HUDEP-2 (cell line): ENCODE measurements at regions not wholly inside any gene's neighbourhood (a gene's known extent, or its start where the extent isn't known, plus 50 kb on each side); places are given as distances from the start of the nearest gene placed in this dataset.

Experiments used
- DNase-seq, 76 experiments: peaks; one replicate each; lab custom pipeline; 2025; ENCODE audit not compliant: unreplicated experiment in 76 of 76; lab: John Stamatoyannopoulos, UW

DNA sequence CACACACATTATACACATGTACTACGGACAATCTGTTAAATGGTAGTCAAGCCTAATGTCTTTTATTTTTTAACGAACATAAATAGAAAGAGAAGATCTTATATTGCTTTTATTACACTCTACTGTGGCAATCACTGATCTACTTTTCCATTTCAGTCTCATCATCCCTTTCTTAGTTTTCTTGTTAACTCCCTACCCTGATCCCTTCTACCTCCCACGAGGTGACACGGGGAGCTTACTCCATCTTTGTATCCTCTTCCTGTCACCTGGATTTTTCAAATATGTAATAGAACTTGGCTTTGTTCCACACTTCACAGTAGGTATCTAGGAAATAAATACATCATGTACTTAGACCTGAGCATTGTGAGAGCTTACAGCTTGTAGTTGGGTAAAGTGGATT is 211.0 kb downstream of the PIK3R1 start:
- DNase-seq, result no peak

DNA sequence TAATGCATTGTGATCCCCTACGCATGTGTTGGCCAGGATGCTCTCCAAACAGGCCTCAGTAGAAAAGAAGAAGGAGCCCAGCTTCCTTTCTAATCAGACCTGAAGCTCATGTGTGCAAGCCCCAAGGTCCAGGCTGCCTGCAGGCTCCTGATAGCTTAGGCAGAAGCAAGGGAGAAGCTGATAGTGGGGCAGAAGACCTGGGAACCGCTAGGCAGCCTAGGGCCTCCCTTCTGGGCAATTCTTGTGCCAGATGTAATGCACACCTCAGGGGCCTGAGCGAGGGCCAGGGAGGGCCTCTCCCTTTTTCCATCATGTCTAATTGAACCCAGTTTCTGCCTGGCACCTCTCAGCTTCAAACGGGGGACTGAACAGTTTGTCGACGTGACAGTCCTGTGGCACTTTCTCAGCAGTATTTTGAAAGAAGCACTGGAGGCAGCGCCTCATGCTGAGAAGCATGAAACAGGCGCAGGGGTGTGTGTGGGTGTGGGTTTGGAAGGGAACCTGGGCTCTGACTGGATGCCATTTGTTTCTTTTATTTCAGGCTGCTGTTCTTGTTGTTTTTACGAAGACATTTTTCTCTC is 212.8 kb downstream of the PIK3R1 start:
- peak in 75 of 76 experiments; percentile 7 to 91 (median 75) for DNase-seq

DNA sequence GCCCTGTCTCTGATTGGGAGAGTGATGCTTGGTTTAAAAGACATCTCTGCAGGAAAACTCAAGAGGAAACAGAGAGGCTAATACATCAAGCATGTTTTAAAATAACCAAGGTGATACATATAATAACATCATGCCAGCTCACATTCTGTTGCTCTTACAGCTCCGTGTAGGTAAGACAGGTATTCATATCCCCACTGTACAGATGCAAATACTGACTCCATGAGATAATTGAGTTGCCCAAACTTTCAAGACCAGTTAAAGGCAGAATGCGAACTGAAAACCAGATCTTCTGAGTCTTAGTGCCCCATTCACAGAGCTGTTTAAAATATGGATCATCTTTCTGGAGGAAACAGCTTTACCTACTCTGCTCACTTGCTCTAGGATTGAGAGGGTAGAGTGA is 214.0 kb downstream of the PIK3R1 start:
- DNase-seq, result no peak

DNA sequence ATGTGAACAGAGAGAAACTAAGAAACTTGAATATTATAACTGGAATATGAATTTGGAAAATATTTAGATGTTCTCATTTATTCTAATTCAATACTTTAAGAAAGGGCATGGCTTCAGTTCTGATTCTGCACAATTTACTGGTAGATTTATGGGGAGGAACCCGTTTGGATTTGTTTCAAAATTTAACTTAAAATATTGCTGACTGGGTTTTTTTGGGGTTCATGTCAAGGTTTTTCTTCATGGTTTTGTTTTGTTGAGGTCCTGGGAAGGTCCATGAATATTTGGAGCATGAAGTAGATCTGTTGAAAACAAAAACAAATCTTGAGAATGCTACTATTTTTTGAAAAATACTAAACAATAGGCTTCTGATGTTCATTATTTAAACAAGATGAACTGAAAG is 214.7 kb downstream of the PIK3R1 start:
- no peak for DNase-seq

DNA sequence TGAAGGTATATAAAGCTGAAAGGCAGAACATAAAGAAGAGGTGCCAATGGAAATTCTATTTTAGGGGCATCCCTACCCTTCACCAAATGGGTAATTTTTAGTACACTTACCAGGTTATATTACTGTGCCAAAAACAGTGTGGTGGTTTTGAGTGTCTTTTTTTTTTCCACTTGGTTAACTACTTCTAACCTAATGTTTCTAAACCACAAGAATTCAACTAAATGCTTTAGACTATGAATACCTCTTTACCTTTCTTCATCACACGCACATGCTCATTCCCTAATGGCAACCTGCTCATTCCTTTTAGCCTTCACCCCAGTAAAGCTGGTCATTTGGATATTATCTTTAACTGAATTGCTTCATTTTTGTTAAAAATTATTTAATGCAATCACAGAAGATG is 215.6 kb downstream of the PIK3R1 start:
- DNase-seq, result no peak

DNA sequence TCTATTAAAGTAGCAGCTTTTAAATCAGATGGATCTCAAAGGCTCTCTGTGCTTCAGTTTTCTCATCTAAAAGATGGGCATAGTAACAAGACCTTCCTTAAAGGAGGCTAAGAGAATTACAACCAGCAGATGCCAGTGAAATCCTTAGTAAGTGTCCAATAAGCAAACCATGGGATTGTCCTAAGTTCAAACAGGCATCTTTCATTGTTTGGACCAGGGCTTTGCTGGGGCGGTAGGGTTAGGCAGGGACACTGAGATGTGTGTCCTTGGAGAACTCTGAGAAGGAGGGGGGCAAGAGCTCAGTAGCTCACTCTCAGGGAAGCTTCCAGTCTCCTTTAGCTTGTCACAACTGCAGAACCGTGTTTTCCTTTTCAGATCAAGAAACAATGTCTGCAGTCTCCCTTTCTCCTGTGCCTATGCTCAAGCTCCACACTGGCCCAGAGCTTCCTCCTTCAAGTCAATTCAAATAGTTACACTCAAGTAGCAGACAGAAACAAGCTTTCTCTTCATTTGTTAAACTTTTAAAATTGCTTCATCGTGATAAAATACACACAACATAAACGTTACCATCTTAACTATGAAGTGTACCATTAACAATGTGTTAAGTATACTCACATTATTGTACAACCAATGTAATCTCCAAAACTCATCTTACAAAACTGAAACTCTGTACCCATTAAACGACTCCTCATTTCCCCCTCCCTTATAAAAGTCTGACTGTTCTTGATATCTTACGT is 216.2 kb downstream of the PIK3R1 start:
- DNase-seq, result no peak

DNA sequence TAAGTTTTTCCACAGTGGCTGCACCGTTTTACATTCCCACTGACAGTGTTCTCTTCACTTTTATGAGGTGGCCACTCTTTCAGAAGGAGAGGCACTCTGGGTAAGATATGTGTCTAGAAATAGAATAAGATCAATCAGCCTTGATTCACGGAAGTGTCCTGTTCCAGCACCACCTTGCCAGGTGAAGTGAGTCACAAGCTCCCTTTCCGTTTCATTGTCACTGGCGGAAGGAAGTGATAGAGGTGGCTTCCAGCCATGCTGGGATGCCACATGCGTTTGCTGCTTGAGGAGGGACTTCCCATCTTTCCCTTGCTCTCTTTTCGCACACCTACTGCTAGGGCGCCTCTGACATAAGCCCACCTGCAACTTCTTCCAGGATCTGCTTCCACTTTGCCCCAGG is 217.1 kb downstream of the PIK3R1 start:
- no peak for DNase-seq

DNA sequence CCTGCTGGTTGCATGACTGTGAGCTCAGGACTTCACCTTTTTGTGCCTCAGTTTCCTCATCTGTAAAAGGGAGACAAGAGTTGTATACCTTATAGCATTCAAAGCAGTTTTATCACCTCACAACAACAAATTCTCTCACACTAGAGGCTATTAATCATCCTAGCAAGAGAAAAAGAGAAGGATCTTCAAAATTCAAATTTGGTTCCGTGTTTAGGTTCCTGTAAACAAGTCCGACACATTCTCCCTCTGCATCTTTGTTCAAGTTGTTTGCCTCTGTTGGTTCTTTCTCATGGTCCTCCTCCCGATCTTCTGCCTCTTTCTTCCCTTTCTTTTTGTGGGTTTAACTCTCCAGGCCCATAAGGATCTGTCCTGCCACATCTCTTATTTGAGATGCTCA is 218.0 kb downstream of the PIK3R1 start:
- DNase-seq, result no peak

DNA sequence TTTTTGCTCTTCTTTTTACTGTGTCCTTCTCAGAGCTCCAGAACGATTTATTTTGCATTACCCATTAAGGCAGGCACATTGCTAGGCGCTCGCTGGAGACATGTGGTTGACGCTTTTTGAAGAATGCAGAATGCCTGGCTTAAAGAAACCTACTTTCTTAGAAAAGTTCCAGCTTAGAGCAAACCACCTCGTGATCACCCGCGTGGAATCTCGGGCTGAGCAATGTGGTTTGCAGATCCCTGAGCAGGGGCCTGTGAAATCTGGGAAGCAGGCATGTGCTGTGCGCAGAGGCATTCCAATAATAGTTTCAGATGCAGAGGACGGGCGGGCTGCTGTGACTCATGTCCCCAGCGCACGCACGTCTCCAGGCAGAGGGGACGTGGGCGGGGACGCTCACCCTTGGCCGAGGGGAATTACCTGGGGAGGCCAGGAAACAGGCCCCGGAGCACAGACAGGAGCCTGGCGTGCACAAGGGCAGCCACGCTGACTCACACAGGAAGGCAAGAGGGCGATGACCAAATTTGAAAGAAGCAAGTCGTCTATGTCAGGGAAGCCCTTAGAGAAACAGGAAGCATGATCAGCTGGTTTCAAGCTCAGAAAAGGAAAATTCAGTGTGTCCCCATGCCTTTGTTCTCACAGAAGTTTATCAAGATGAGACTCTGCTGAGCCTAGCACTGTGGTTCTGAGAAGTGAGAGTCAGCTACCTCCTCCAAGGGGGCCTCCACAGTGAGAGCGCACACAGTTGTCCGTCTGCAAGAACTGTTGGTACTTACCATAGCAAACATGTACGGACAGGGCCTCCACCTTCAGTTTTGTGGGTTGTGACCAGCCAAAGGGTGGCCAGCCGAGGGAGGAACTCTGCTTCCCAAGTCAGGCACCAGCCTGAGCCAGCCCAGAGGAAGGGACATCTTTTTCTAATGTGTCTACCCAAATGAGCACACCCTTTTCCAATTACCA is 218.6 kb downstream of the PIK3R1 start:
- peak in 24 of 76 experiments; percentile 3 to 64 (median 21) for DNase-seq

DNA sequence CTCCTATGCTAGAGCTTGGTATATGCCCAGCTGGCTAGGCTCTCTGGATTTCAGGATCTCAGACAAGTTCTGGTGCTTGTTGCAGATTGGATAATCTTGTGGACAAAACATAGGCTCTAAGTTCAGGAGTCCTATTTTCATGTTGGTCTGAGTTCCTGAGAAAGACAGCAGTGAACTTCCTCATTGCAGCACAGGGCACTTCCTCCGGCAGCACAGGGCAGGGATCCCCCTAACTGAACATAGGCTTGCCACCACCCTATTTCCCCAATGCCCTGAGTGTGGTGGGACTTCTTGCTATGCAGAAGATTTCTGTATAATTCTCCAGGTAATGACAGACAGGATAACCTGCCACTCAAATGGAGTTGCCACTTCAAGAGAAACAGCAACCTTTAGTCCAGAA is 220.1 kb downstream of the PIK3R1 start:
- no peak for DNase-seq

DNA sequence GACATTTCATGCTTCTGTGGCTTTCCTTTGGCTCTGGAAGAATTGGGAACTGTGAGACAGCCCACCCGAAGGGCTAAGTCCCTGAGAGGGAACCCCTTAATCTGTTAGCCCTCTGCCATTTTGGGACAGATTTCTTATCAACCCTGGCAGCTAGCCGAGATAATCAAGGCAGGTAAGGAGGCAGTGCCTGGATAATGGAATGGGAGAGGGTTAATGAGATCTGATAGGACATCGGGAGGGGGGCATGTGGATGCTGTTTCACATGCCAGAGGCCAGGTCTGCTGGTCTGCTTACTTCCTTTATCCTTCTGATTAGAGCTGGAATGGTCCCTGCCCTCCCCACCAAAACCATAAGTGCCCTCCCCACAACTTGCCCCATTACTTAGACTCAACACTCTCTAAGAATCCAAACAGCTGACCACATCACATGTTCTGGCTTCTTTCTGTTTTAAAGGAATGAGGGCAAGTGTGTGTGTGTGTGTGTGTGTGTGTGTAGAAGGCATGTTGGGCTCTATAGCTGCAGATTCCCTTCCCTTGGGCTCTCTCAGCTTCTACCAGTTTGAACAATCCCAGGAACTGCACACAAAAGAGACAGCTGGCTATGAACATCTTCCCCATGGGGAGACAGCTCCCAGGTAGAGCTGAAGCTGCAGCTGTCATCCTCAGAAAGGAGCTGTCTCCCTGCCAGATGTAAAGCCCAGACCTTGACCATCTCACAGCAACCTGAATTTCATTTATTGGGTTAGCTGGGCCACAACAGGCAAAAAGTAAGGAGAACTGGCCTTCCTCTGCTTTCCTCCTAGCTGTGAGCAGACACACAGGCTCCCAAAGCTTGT is 221.3 kb downstream of the PIK3R1 start:
- DNase-seq, result no peak

DNA sequence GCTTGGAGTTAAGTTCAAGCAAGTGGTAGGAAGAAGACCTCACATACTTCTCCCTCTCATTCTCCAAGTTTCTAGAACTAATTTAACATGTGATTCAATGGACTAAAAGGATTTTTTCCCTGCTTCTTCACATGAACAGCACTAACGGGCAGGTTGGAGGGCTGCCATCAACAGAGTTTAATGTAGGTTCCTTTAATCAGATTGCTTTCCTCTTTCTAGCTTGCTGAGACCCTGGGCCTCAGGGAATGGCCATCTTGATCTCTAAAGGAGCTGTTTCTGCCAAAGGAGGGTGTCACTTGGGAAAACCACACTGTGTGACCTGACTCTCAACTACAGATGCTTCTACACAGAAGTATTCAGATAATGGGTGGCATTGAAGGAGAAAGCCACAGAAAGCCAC is 223.3 kb downstream of the PIK3R1 start:
- no peak for DNase-seq

DNA sequence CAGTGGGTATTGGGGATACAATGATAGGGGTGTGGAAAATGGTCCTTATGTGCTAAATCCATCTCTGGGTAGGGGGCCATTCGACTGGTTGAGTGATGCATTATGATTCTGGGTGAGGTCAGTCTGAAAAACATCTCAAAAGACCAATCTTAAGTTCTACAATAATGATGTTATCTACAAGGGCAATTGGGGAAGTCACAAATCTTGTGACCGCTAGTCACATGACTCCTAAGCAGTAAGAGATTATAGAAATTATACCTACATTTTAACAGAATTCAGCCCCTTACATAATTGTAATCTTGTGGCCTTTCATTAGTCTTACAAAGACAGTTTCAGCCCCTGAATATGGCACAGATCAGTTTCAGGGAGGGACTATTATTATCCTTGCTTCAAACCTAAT is 224.7 kb downstream of the PIK3R1 start:
- DNase-seq, result no peak

DNA sequence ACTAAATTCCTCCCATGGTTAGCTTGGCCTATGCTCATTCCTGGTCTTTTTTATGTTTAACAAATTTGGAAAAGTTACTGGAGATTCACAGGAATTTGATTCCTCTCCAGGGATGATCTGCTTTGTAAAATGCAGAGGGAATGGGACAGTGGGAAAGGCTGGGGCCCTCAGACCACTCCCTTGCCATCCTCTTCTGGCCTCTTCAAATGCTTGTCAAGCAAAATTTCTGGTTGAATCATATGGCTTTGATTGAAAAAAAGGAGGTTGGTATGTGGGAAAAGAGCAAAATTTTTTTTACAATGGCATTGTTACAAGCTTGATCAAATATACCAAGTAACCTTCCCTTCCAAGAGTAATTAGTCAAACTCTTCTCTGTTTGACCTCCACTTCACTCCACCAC is 225.1 kb downstream of the PIK3R1 start:
- DNase-seq, result no peak

DNA sequence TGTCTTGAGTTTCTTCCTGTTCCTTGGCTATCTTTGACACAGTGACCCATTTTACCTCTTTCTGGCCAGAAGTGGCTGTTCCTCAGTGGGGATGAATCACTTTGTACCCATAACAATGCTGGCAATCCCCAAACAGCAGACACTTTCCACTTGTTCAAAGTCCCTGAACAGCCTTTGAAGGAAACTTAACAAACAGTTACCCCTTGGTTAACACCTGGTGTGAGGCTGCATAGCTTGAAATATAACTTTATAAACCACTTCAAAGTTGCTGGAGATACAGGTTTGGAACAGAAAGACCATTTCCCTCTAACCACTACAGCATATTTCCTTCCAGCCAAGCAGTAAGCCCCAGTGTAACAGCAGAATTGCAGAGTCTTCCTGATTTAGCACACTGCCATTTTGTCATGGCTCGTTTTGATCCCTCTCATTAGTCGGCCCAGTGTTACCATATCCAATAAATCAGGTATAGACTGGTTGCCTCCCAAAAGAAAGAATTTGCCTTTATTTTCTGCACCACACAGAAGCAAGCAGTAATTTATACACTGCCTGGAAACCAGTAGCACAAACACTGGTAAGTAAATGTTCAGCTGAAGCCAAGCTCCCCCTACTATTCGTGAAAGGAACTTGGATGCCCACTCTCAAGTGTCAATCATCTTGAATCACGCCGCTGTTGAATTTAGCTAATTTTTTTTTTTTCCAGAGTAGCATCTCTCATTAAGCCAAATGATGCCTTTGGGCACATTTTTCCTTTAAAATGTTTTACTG is 225.9 kb downstream of the PIK3R1 start:
- DNase-seq, result no peak

DNA sequence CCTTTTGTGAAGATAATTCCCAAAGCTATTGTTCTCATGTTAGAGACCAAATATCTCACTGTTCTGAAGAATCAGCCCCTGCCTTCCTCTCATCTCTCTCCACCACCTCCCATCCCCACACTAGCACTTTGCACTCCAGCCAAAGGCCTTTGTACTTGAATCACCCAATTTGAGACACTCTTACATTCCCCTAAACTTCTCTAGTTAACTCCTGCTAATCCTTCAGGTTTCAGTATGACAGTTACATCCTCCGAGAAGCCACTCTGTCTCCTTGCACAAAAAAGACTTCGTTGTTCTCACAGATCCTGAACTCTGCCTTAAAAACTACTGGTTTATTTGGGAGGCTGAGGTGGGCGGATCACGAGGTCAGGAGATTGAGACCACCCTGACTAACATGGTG is 227.5 kb downstream of the PIK3R1 start:
- no peak for DNase-seq

DNA sequence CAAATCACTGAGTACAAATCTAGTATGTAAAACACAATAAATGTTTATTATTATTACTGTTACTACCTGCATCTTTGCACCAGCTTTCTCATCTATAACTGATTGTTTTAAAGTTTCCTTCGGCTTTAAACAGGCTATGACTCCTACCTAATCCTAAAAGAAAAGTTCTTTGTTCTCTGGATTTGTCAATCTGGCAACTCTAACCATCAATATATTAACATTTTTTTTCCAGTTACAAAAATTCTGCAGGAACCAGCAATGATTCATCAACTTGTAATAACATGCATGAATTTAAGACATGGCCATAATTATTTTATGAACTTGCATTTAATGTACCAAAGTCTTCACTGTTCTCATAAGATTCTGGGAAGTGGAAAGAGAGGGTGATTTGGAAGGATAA is 228.5 kb downstream of the PIK3R1 start:
- DNase-seq, result no peak

DNA sequence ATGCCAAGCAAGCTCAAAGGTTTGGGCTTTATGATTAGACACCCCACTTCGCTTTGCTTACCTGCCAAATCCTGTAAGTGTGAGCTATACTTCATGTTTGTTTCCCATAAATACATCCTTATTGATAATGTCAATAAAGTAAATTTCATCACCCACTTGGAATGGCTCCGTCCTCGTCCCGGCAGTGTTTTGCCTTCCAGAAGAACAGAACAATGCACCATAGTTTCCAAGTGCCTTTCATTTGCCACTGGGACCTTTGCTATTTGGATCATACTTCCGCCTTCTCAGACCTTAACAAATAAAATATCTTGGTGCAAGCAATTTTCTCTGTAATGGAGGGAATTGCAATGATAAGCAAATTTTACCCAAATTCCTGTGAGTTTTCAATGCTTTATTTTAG is 229.3 kb downstream of the PIK3R1 start:
- DNase-seq, result no peak

DNA sequence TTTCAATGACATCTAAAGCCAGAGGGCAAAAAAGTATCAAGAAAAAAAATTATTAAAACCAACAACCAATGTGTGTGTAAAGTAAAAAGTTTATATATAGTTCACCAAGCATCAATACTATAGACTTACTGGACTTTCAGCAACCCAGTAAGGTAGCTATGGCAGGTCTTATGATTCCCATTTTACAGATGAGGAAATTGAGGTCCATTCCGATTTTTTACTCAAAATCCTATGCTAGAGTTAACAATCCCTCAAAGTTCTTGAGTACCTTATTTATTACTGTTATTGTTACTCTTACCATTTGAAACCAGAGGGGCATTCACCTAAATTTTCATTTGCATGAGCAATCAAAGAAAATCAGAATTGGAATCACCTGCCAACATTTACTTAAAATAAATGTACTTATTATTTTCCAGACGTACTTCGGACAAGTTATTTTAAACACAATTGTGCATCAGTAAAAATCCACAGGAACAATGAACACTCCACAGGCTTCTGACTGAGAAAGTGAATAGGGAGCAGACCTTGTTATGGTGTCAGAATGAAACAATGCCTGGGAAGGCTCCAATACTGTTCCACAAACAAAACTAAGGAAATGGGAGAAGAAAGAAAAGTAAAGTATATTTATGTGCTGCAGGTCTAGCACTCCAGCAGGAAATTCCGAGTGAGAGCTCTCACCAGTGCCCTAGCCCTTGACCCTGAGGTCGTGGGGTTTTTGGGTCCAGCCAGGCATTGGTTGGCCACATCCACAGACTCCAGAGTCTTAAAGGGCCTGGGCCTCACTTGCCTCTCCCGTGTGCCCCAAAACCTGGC is 229.9 kb downstream of the PIK3R1 start:
- no peak for DNase-seq
